NCI-H69 (cell line): ENCODE measurements at regions not wholly inside any gene's neighbourhood (a gene's known extent, or its start where the extent isn't known, plus 50 kb on each side); places are given as distances from the start of the nearest gene placed in this dataset.

Experiments
- DNase-seq: peaks from one replicate; lab custom pipeline; 2025; lab: John Stamatoyannopoulos, UW

GRCh38 chr10:10860455-10860976 lies 157.2 kb upstream of the CELF2 start:
- no peak for DNase-seq

- no peak for DNase-seq
Observed at GRCh38 chr10:10865303-10865702, 152.4 kb upstream of the CELF2 start.

- DNase-seq: no peak
Observed at GRCh38 chr10:10865913-10866312, 151.8 kb upstream of the CELF2 start.

GRCh38 chr10:10869592-10869991 lies 148.1 kb upstream of the CELF2 start:
- no peak for DNase-seq

GRCh38 chr10:10870523-10871241 lies 147.0 kb upstream of the CELF2 start:
- no peak for DNase-seq

- DNase-seq: no peak
Observed at GRCh38 chr10:10871352-10871751, 146.3 kb upstream of the CELF2 start.

- no peak for DNase-seq
Observed at GRCh38 chr10:10872035-10872673, 145.5 kb upstream of the CELF2 start.

GRCh38 chr10:10872764-10873163 lies 144.9 kb upstream of the CELF2 start:
- DNase-seq: no peak

GRCh38 chr10:10873289-10873688 lies 144.4 kb upstream of the CELF2 start:
- no peak for DNase-seq

- no peak for DNase-seq
Observed at GRCh38 chr10:10873915-10874314, 143.8 kb upstream of the CELF2 start.

GRCh38 chr10:10878963-10879362 lies 138.7 kb upstream of the CELF2 start:
- DNase-seq: peak; percentile 2

- no peak for DNase-seq
Observed at GRCh38 chr10:10881117-10881813, 136.4 kb upstream of the CELF2 start.

GRCh38 chr10:10883737-10884136 lies 133.9 kb upstream of the CELF2 start:
- no peak for DNase-seq

- DNase-seq: no peak
Observed at GRCh38 chr10:10886861-10887531, 130.7 kb upstream of the CELF2 start.

GRCh38 chr10:10891124-10892082 lies 126.3 kb upstream of the CELF2 start:
- no peak for DNase-seq

GRCh38 chr10:10892290-10892875 lies 125.3 kb upstream of the CELF2 start:
- no peak for DNase-seq

GRCh38 chr10:10897400-10897799 lies 120.3 kb upstream of the CELF2 start:
- no peak for DNase-seq

GRCh38 chr10:10901906-10902305 lies 115.8 kb upstream of the CELF2 start:
- DNase-seq: no peak

- DNase-seq: no peak
Observed at GRCh38 chr10:10902951-10903350, 114.7 kb upstream of the CELF2 start.

- DNase-seq: no peak
Observed at GRCh38 chr10:10903620-10904019, 114.1 kb upstream of the CELF2 start.

- DNase-seq: no peak
Observed at GRCh38 chr10:10910634-10911033, 107.0 kb upstream of the CELF2 start.
